ENCODE measurements at regions not wholly inside any gene's neighbourhood (a gene's known extent, or its start where the extent isn't known, plus 50 kb on each side); places are given as distances from the start of the nearest gene placed in this dataset.

DNA sequence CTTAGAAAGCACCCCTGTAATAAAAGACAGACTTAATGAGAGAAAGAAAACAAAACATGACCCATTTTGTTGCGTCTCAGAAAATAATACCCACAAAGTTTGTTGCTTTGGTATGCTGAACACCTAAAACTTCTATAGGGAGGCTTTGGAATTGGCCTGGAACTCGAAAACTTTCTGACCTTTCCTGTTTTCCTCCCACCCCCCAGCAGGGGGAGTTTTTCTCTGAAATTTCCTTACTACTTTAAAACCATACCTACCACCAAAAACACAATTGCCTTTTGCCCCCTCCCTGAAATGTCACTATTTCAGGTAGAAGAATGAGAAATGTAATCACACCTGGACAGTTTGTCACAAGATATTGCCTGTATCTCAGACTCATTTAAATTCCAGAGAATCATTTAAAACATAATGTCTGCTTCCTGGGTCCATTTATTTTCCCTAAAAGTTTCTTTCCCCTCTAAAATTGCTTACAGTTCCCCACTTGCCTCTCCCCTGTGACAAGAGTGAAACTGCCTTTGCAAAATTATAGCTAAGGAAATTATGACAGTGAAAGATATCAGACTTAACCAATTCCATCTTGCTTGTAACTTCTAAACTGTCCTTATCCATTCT is 2700.2 kb downstream of the PCDH9 start:
- H3K27ac ChIP-seq: no peak overlapping the region
- no peak for DNase-seq (ENCODE audit: low spot score)
- no peaks in the 10 kb centered on the region for H3K4me1 ChIP-seq
- H3K36me3 ChIP-seq: no peaks in the 10 kb centered on the region
- H3K27me3 ChIP-seq: no peaks in the 10 kb centered on the region
- TF ChIP-seq CTCF (IDR thresholded peaks at IDR 0.05): peak in 1 of 2 donors; percentile 41
- no peak overlapping the region for H3K4me3 ChIP-seq
- H3K9me3 ChIP-seq: no peaks in the 10 kb centered on the region

GRCh38 chr13:64528838-64529237 is 2701.3 kb downstream of the PCDH9 start:
- no peak overlapping the region for H3K4me3 ChIP-seq
- H3K4me1 ChIP-seq: no peaks in the 10 kb centered on the region
- no peak for DNase-seq (ENCODE audit: low spot score)
- H3K9me3 ChIP-seq: no peaks in the 10 kb centered on the region
- TF ChIP-seq CTCF (IDR thresholded peaks at IDR 0.05): no peak
- no peaks in the 10 kb centered on the region for H3K27me3 ChIP-seq
- no peak overlapping the region for H3K27ac ChIP-seq
- no peaks in the 10 kb centered on the region for H3K36me3 ChIP-seq

DNA sequence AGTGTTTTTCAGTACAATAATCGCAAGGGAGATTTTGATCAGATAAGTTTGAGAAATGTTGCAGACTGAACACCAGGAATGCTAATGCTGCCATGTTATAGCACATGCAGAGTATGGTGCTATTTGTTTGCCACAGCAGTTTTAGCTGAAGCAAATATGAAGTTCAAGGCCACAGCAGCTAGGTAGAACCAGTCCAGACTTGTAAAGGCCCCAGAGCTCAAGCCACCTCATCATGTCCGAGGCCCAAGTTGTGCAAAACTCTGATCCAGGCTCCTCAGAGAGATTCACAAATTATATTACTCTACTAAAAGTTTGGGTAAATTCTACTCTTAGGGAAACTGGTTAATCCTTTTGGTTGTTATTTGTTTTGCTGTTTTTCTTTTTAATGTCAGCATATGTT is 2702.6 kb downstream of the PCDH9 start:
- H3K4me1 ChIP-seq: no peaks in the 10 kb centered on the region
- no peaks in the 10 kb centered on the region for H3K27me3 ChIP-seq
- no peak for DNase-seq (ENCODE audit: low spot score)
- no peaks in the 10 kb centered on the region for H3K36me3 ChIP-seq
- TF ChIP-seq CTCF (IDR thresholded peaks at IDR 0.05): no peak
- no peaks in the 10 kb centered on the region for H3K9me3 ChIP-seq
- no peak overlapping the region for H3K4me3 ChIP-seq
- H3K27ac ChIP-seq: no peak overlapping the region

GRCh38 chr13:64525687-64526086 is 2704.4 kb downstream of the PCDH9 start:
- no peak for DNase-seq (ENCODE audit: low spot score)
- Histone ChIP-seq H3K27ac (no peak overlapping the region), H3K4me3 (no peak overlapping the region), H3K27me3 (no peaks in the 10 kb centered on the region), H3K36me3 (no peaks in the 10 kb centered on the region), H3K9me3 (no peaks in the 10 kb centered on the region), H3K4me1 (no peaks in the 10 kb centered on the region)
- TF ChIP-seq CTCF (IDR thresholded peaks at IDR 0.05): no peak

DNA sequence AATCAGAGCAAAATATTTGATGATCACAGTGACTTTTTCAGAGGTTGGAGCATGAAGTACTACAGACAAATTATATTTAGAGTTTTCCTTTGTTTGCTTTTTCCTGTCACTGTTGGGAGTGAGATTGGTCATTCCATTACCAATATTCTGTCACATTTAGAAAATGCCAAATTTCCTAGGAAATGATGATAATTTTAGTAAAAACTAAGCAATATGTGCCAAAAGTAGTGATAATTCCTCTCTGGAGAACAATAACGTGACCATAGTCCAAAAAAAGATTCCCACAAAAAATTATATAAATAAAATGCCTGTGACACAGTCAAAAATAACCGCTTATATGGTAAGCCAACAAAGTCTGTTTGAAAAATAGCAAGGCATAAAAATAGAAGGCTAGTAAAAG is 2719.4 kb downstream of the PCDH9 start:
- no peak overlapping the region for H3K27ac ChIP-seq
- no peak overlapping the region for H3K4me3 ChIP-seq
- H3K27me3 ChIP-seq: no peaks in the 10 kb centered on the region
- DNase-seq (ENCODE audit: low spot score): no peak
- TF ChIP-seq CTCF (IDR thresholded peaks at IDR 0.05): no peak
- peaks cover 0 to 13% of the 10 kb centered on the region in 2 donors for H3K9me3 ChIP-seq
- H3K36me3 ChIP-seq: no peaks in the 10 kb centered on the region
- H3K4me1 ChIP-seq: no peaks in the 10 kb centered on the region

DNA sequence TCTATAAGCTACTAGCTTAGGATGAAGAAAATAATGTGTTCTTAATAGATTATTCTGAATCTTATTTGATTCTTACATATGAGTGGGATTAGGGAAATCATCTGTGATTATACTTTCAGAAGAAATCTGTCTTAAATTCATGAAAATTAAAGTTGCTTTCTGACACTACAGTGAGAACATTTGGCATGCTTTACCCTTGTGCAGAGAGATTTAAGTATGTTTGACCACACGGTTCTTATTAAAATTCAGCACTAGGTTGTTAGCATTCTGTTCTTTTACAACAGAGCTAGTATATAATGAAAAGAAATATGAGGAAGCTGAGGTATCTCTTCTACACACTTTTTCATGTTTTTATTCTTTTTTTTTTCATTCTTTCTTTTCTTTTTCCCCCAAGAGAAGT is 2723.9 kb downstream of the PCDH9 start:
- no peak for TF ChIP-seq CTCF (IDR thresholded peaks at IDR 0.05)
- H3K27me3 ChIP-seq: no peaks in the 10 kb centered on the region
- DNase-seq (ENCODE audit: low spot score): no peak
- no peaks in the 10 kb centered on the region for H3K4me1 ChIP-seq
- H3K27ac ChIP-seq: no peak overlapping the region
- H3K4me3 ChIP-seq: no peak overlapping the region
- no peaks in the 10 kb centered on the region for H3K9me3 ChIP-seq
- H3K36me3 ChIP-seq: no peaks in the 10 kb centered on the region
